ENCODE measurements at regions not wholly inside any gene's neighbourhood (a gene's known extent, or its start where the extent isn't known, plus 50 kb on each side); places are given as distances from the start of the nearest gene placed in this dataset.

- Histone ChIP-seq H3K27me3 (no peaks in the 10 kb centered on the region), H3K36me3 (no peaks in the 10 kb centered on the region), H3K9me3 (no peaks in the 10 kb centered on the region), H3K4me1 (no peaks in the 10 kb centered on the region), H3K4me3 (no peak overlapping the region), H3K27ac (no peak overlapping the region)
- DNase-seq (ENCODE audit: low spot score in 2 of 2): no peak
- no peak for TF ChIP-seq POLR2A (IDR thresholded peaks at IDR 0.05)
- TF ChIP-seq EP300 (IDR thresholded peaks at IDR 0.05): no peak
- no peak for TF ChIP-seq CTCF (IDR thresholded peaks at IDR 0.05)
Observed at GRCh38 chr13:85728811-85729210, 70.4 kb downstream of the SLITRK6 start.

GRCh38 chr13:85725433-85725832 is 73.8 kb downstream of the SLITRK6 start:
- Histone ChIP-seq H3K4me3 (no peak overlapping the region), H3K9me3 (no peaks in the 10 kb centered on the region), H3K27me3 (no peaks in the 10 kb centered on the region), H3K36me3 (no peaks in the 10 kb centered on the region), H3K27ac (no peak overlapping the region), H3K4me1 (no peaks in the 10 kb centered on the region)
- WGBS, 2 donors: 91 to 97% methylated on average over 2 of the region's 2 CpGs
- TF ChIP-seq POLR2A (IDR thresholded peaks at IDR 0.05) (no peak), EP300 (IDR thresholded peaks at IDR 0.05) (no peak), CTCF (IDR thresholded peaks at IDR 0.05) (no peak)
- no peak for DNase-seq (ENCODE audit: low spot score in 2 of 2)

GRCh38 chr13:85724546-85725432 is 74.4 kb downstream of the SLITRK6 start:
- Histone ChIP-seq H3K27me3 (no peaks in the 10 kb centered on the region), H3K36me3 (no peaks in the 10 kb centered on the region), H3K4me3 (no peak overlapping the region), H3K4me1 (no peaks in the 10 kb centered on the region), H3K27ac (no peak overlapping the region), H3K9me3 (no peaks in the 10 kb centered on the region)
- 90% methylated on average over 12 of the region's 12 CpGs for WGBS, 2 donors
- no peak for TF ChIP-seq EP300 (IDR thresholded peaks at IDR 0.05)
- no peak for TF ChIP-seq CTCF (IDR thresholded peaks at IDR 0.05)
- no peak for TF ChIP-seq POLR2A (IDR thresholded peaks at IDR 0.05)
- no peak for DNase-seq (ENCODE audit: low spot score in 2 of 2)

- WGBS, 2 donors: 89 to 90% methylated on average over 1 of the region's 1 CpG
- H3K27me3 ChIP-seq: no peaks in the 10 kb centered on the region
- DNase-seq (ENCODE audit: low spot score in 2 of 2): no peak
- H3K4me1 ChIP-seq: no peaks in the 10 kb centered on the region
- TF ChIP-seq POLR2A (IDR thresholded peaks at IDR 0.05) (no peak), CTCF (IDR thresholded peaks at IDR 0.05) (no peak), EP300 (IDR thresholded peaks at IDR 0.05) (no peak)
- H3K9me3 ChIP-seq: no peaks in the 10 kb centered on the region
- H3K27ac ChIP-seq: no peak overlapping the region
- no peaks in the 10 kb centered on the region for H3K36me3 ChIP-seq
- no peak overlapping the region for H3K4me3 ChIP-seq
Observed at GRCh38 chr13:85719749-85720148, 79.5 kb downstream of the SLITRK6 start.

- no peak for TF ChIP-seq CTCF (IDR thresholded peaks at IDR 0.05)
- DNase-seq (ENCODE audit: low spot score in 2 of 2): no peak
- WGBS, 2 donors: 84 to 85% methylated on average over 3 of the region's 3 CpGs
- Histone ChIP-seq H3K27me3 (no peaks in the 10 kb centered on the region), H3K4me1 (no peaks in the 10 kb centered on the region), H3K9me3 (no peaks in the 10 kb centered on the region), H3K4me3 (no peak overlapping the region), H3K27ac (no peak overlapping the region), H3K36me3 (no peaks in the 10 kb centered on the region)
Observed at GRCh38 chr13:85717921-85718320, 81.3 kb downstream of the SLITRK6 start.

Measured in tibial nerve (tissue), 4 donors.